Tibial artery (tissue), 4 donors: ENCODE measurements at regions not wholly inside any gene's neighbourhood (a gene's known extent, or its start where the extent isn't known, plus 50 kb on each side); places are given as distances from the start of the nearest gene placed in this dataset.

Experiments used
- DNase-seq, 2 donors: peaks; one replicate each; pipeline ENCODE4 v3.0.0-alpha.2; 2019
- H3K27ac ChIP-seq, 2 donors: fragments of 200-600 bp; sonication (generic) in 1 of 2; 1 replicate in 1 of 2; 2 replicates in 1 of 2; pipeline ENCODE4 v1.5.1; 2018 to 2019; ENCODE audit warnings: mild to moderate bottlenecking in 1 of 2
- H3K27me3 ChIP-seq, 2 donors: fragments of 200-600 bp; sonication (generic) in 1 of 2; one replicate each; pipeline versions ENCODE4 v1.5.1 to v1.6.0; 2016 to 2019
- H3K36me3 ChIP-seq, 3 donors: fragments of 200-600 bp; sonication (generic) in 2 of 3; one replicate each; pipeline ENCODE4 v1.5.1; 2016 to 2019; ENCODE audit warnings: mild to moderate bottlenecking in 2 of 3
- H3K4me1 ChIP-seq, 4 donors: fragments of 200-600 bp; sonication (generic) in 2 of 4; 1 replicate in 3 of 4; 2 replicates in 1 of 4; pipeline ENCODE4 v1.5.1; 2016 to 2019
- H3K4me3 ChIP-seq, 2 donors: fragments of 200-600 bp; sonication (generic) in 1 of 2; 1 replicate in 1 of 2; 2 replicates in 1 of 2; pipeline ENCODE4 v1.5.1; 2018 to 2019; ENCODE audit warnings: mild to moderate bottlenecking in 2 of 2
- H3K9me3 ChIP-seq, 3 donors: fragments of 200-600 bp; sonication (generic) in 1 of 3; one replicate each; pipeline ENCODE4 v1.5.1; 2016 to 2019
- intact Hi-C: fragments of 100-400 bp; cut with DNase I; formaldehyde crosslinking; loops from one replicate; pipeline ENCODE4 v1.15.0; 2023; ENCODE audit warnings: low total_unique reads
- TF ChIP-seq, protein P1 (sequence below), 2 experiments: fragments of 200-600 bp in 1 of 2; fragments of 450-650 bp in 1 of 2; IDR thresholded peaks; one replicate each; pipeline ENCODE4 v1.5.1; 2017 to 2019; ENCODE audit warnings: antibody characterized with exemption in 2 of 2, mild to moderate bottlenecking in 1 of 2, moderate library complexity in 1 of 2

DNA sequence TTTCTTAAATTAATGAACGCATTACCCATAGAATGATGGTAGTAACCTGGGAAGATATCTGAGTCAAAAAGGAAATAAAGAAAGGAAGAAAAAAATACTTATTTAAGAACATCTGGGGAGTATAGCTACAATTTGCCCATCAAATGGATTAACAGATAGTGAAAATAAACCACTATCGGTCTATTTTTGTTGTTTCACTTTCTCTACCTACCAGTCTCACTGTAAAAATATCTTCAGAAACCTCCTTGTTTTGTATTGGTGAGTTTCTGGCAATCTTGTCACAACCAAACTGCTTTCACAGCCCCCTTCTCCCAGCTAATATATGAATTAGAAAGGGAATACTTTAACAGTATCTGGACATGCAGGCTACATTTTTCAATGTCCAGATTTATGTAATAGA is 783.5 kb downstream of the STPG2 start:
- peaks cover 0 to 7% (median 6%) of the 10 kb centered on the region in 3 donors for H3K9me3 ChIP-seq
- H3K4me3 ChIP-seq = no peak overlapping the region
- H3K27me3 ChIP-seq = no peaks in the 10 kb centered on the region
- no peaks in the 10 kb centered on the region for H3K36me3 ChIP-seq
- H3K27ac ChIP-seq = no peak overlapping the region
- no peak for DNase-seq
- TF ChIP-seq, protein P1, sequence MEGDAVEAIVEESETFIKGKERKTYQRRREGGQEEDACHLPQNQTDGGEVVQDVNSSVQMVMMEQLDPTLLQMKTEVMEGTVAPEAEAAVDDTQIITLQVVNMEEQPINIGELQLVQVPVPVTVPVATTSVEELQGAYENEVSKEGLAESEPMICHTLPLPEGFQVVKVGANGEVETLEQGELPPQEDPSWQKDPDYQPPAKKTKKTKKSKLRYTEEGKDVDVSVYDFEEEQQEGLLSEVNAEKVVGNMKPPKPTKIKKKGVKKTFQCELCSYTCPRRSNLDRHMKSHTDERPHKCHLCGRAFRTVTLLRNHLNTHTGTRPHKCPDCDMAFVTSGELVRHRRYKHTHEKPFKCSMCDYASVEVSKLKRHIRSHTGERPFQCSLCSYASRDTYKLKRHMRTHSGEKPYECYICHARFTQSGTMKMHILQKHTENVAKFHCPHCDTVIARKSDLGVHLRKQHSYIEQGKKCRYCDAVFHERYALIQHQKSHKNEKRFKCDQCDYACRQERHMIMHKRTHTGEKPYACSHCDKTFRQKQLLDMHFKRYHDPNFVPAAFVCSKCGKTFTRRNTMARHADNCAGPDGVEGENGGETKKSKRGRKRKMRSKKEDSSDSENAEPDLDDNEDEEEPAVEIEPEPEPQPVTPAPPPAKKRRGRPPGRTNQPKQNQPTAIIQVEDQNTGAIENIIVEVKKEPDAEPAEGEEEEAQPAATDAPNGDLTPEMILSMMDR (IDR thresholded peaks at IDR 0.05) = no peak
- intact Hi-C loops = no loop called here
- H3K4me1 ChIP-seq = no peaks in the 10 kb centered on the region

DNA sequence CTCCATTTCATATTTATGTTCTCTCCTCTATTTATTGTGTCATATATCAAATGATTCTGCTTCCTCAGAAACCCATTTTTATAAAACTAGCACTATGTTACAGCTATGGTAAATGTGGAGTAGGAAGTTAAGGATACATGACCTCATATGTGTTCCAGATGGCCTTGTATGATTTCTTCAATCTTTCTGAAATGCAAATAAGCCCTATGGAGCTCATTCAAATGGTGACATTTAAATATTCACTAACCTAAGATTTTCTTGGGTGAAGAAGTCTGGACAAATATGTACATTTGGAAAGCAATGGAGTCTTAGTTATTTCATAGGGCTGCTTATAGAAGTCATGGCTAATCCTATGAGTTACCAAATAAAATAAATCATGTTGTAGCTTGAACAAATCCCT is 782.5 kb downstream of the STPG2 start:
- Histone ChIP-seq H3K9me3 (peaks cover 0 to 7% (median 6%) of the 10 kb centered on the region in 3 donors), H3K4me1 (no peaks in the 10 kb centered on the region), H3K27ac (no peak overlapping the region), H3K4me3 (no peak overlapping the region), H3K27me3 (no peaks in the 10 kb centered on the region), H3K36me3 (no peaks in the 10 kb centered on the region)
- intact Hi-C loops = no loop called here
- TF ChIP-seq, protein P1 (IDR thresholded peaks at IDR 0.05) = no peak
- no peak for DNase-seq

DNA sequence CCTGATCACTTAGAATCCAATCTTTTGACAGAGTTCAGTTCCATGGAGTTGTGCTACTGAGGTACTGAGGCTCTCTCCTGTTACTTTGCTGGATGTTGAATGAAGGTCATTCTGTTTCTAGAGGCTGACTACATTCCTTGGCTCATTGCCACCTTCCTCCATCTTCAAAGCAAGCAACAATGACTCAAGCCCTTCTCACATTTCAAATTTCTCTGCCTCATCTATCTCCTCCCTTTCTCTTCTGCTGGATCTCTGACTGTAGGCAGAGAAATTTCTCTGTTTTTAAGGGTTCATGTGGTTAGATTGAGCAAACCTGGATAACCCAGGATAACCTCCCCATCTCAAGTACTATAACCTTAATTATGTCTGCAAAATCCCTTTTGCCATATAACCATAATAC is 775.4 kb downstream of the STPG2 start:
- TF ChIP-seq, protein P1 (IDR thresholded peaks at IDR 0.05) = no peak
- DNase-seq = no peak
- peaks cover 0 to 1% (median 0%) of the 10 kb centered on the region in 3 donors for H3K9me3 ChIP-seq
- H3K4me1 ChIP-seq = no peaks in the 10 kb centered on the region
- H3K4me3 ChIP-seq = no peak overlapping the region
- intact Hi-C loops = no loop called here
- H3K27ac ChIP-seq = no peak overlapping the region
- no peaks in the 10 kb centered on the region for H3K27me3 ChIP-seq
- H3K36me3 ChIP-seq = no peaks in the 10 kb centered on the region

DNA sequence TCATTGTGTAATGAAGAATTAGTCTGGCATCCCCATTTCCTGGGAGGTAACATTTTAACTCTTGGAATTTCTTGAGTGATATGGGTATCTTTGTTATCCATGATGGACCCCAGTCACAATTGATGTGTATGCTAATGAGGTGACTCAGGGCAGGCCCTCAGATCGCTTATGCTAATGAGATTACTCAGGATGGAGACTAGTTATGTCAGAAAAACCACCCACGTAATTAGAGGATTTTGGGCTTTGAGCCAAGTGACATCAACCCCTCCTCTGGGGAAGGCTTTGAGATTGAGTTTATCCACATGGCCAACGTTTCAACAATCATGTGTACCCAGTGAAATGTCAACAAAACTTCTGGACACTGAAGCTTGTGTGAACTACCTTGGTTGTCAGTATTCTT is 772.7 kb downstream of the STPG2 start:
- H3K4me3 ChIP-seq = no peak overlapping the region

DNA sequence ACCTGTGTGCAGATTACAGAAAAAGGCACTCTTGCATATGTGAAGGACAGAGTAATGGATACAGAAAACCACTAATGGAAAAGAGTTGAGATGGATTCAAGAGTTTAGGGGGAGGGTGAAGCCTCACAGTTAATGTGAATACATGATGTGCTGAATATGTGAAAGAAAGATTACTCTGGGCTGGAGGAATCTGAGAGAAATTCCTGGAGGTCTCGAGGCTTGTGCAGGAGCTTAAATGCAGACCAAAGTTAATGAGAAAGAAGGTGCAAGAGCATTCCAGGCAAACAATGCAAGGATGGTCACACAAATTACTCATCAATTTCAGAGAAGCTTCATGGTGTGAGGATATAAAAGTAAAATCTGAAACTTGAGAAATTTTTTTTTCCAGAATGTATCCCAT is 768.8 kb downstream of the STPG2 start:
- H3K4me1 ChIP-seq = no peaks in the 10 kb centered on the region
- no peaks in the 10 kb centered on the region for H3K27me3 ChIP-seq
- H3K4me3 ChIP-seq = no peak overlapping the region
- no peak overlapping the region for H3K27ac ChIP-seq
- TF ChIP-seq, protein P1 (IDR thresholded peaks at IDR 0.05) = no peak
- no peak for DNase-seq
- intact Hi-C loops = no loop called here
- no peaks in the 10 kb centered on the region for H3K36me3 ChIP-seq
- no peaks in the 10 kb centered on the region for H3K9me3 ChIP-seq

More for the DNA sequence above, 772.7 kb downstream of the STPG2 start:
- H3K27me3 ChIP-seq = no peaks in the 10 kb centered on the region
- intact Hi-C loops = no loop called here
- no peaks in the 10 kb centered on the region for H3K9me3 ChIP-seq
- H3K27ac ChIP-seq = no peak overlapping the region
- TF ChIP-seq, protein P1 (IDR thresholded peaks at IDR 0.05) = no peak
- no peaks in the 10 kb centered on the region for H3K4me1 ChIP-seq
- no peak for DNase-seq
- no peaks in the 10 kb centered on the region for H3K36me3 ChIP-seq

DNA sequence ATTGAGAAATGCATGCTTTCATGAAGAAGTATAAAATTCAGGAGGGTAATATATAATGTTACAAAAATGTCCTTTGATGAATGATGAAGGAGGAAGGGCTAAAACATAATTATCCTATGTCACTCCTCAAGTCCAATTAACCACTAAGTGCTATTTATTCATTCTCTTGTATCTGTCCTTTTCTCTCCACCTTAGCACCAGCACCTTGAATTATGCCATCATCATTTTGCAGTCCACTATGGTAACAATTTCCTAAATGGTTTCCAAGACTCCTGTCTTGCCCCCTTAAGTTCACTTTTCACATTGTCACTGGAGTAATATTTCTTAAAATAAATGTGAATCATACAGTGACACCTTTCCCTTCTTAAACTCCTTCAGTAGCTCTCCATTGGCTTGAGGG is 756.3 kb downstream of the STPG2 start:
- Histone ChIP-seq H3K4me1 (no peaks in the 10 kb centered on the region), H3K27ac (no peak overlapping the region), H3K36me3 (no peaks in the 10 kb centered on the region), H3K27me3 (no peaks in the 10 kb centered on the region), H3K9me3 (no peaks in the 10 kb centered on the region), H3K4me3 (no peak overlapping the region)
- no peak for DNase-seq
- TF ChIP-seq, protein P1 (IDR thresholded peaks at IDR 0.05) = no peak
- intact Hi-C loops = no loop called here
